ENCODE measurements at regions not wholly inside any gene's neighbourhood (a gene's known extent, or its start where the extent isn't known, plus 50 kb on each side); places are given as distances from the start of the nearest gene placed in this dataset.

DNA sequence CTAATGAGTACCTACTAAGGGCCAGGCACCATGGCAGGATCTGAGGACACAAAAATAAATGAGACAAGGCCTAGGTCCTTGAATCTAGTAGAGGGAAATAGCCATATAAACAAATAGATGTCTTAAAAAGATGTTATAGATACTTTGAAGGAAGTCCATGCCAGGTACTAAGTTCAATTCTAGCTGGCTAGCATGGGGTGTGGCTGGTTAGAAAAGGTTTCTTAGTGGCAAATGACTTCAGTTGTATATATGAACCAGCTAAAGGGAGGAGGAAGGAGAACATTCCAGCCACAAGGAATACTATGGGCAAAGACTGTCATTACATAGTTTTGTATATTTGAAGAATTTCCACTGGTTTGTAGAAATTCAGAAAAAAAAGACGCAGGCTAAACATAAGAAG lies 133.6 kb upstream of the BMP4 start:
- TF ChIP-seq EZH2 (IDR thresholded peaks at IDR 0.05; ENCODE audit: low read depth) (no peak), CTCF (conservative IDR thresholded peaks at IDR 0.05) (no peak)
